WTC11 (cell line): ENCODE measurements at regions not wholly inside any gene's neighbourhood (a gene's known extent, or its start where the extent isn't known, plus 50 kb on each side); places are given as distances from the start of the nearest gene placed in this dataset.

ENCODE experiments used
- ATAC-seq: fragments of 200-7000 bp; cut with Tn5 transposase; 2 replicates; pipeline ENCODE4 v1.10.0; 2021; ENCODE audit warnings: mild to moderate bottlenecking, moderate library complexity
- CTCF ChIA-PET: fragments of 300-600 bp; sonication (Branson Sonifier 250); formaldehyde crosslinking; loops from one replicate; lab custom pipeline; 2021; ENCODE audit warnings: antibody characterized with exemption; lab: Charles Lee
- POLR2A ChIA-PET: fragments of 350-600 bp; sonication (Branson Sonifier 250); formaldehyde crosslinking; loops from one replicate; lab custom pipeline; 2021; ENCODE audit warnings: antibody characterized with exemption; lab: Charles Lee
- DNase-seq: peaks from one replicate; pipeline ENCODE4 v3.0.0; 2021; ENCODE audit warnings: low spot score
- H3K27ac Mint-ChIP-seq: 2 replicates; pipeline ENCODE4 v1.8.0; 2021; ENCODE audit warnings: mixed read lengths
- H3K27me3 Mint-ChIP-seq: 2 replicates; pipeline ENCODE4 v1.8.0; 2021; ENCODE audit warnings: low read depth, mild to moderate bottlenecking, moderate library complexity, mixed read lengths
- H3K36me3 Mint-ChIP-seq: 2 replicates; pipeline ENCODE4 v1.8.0; 2021; ENCODE audit warnings: mixed read lengths
- H3K4me1 Mint-ChIP-seq: 2 replicates; pipeline ENCODE4 v1.8.0; 2022; ENCODE audit warnings: mixed read lengths
- H3K4me3 Mint-ChIP-seq: 2 replicates; pipeline ENCODE4 v1.8.0; 2021; ENCODE audit warnings: mild to moderate bottlenecking, moderate library complexity, mixed read lengths
- H3K9me3 Mint-ChIP-seq: 2 replicates; pipeline ENCODE4 v1.8.0; 2021; ENCODE audit warnings: mixed read lengths
- ATF1 ChIP-seq: sonication (generic); formaldehyde crosslinking; IDR thresholded peaks from 2 replicates; pipeline ENCODE4 v1.8.1; 2023; ENCODE audit warnings: mild to moderate bottlenecking, moderate library complexity, missing genetic modification reagents
- FOXP1 ChIP-seq: sonication (generic); formaldehyde crosslinking; IDR thresholded peaks from 2 replicates; pipeline ENCODE4 v1.8.0; 2022; ENCODE audit warnings: missing genetic modification reagents, mild to moderate bottlenecking, moderate library complexity, borderline replicate concordance
- GABPB1 ChIP-seq: sonication (generic); formaldehyde crosslinking; IDR thresholded peaks from 2 replicates; pipeline ENCODE4 v1.8.1; 2023; ENCODE audit warnings: mild to moderate bottlenecking, missing genetic modification reagents
- JAZF1 ChIP-seq: fragments of 250-450 bp; sonication (Bioruptor Pico); IDR thresholded peaks from 2 replicates; pipeline ENCODE4 v1.9.0; 2021; ENCODE audit warnings: moderate library complexity, mild to moderate bottlenecking, inconsistent platforms
- NFE2L1 ChIP-seq: sonication (generic); formaldehyde crosslinking; IDR thresholded peaks from 2 replicates; pipeline ENCODE4 v1.8.1; 2023; ENCODE audit warnings: missing genetic modification reagents
- PRRX2 ChIP-seq: fragments of 250-450 bp; sonication (Bioruptor Pico); IDR thresholded peaks from 2 replicates; pipeline ENCODE4 v1.8.0; 2021; ENCODE audit warnings: mild to moderate bottlenecking
- ZNF416 ChIP-seq: fragments of 250-450 bp; sonication (Bioruptor Pico); IDR thresholded peaks from 2 replicates; pipeline ENCODE4 v1.9.0; 2021; ENCODE audit warnings: mild to moderate bottlenecking, inconsistent platforms
- ZNF423 ChIP-seq: fragments of 250-450 bp; sonication (Bioruptor Pico); IDR thresholded peaks from 2 replicates; pipeline ENCODE4 v2.1.2; 2022; ENCODE audit warnings: mild to moderate bottlenecking, moderate library complexity
- TF ChIP-seq, protein P1 (sequence below): sonication (generic); formaldehyde crosslinking; IDR thresholded peaks from 2 replicates; pipeline ENCODE4 v1.8.0; 2023; ENCODE audit warnings: mild to moderate bottlenecking, missing genetic modification reagents
- TF ChIP-seq, protein P2 (sequence below): fragments of 250-450 bp; sonication (Bioruptor Pico); IDR thresholded peaks from 2 replicates; pipeline ENCODE4 v1.8.0; 2021; ENCODE audit warnings: mild to moderate bottlenecking
- TF ChIP-seq, protein P3 (sequence below): fragments of 250-450 bp; sonication (Bioruptor Pico); conservative IDR thresholded peaks from 2 replicates; pipeline ENCODE4 v1.9.0; 2021; ENCODE audit warnings: mild to moderate bottlenecking
- TF ChIP-seq, protein P4 (sequence below): sonication (generic); formaldehyde crosslinking; IDR thresholded peaks from 2 replicates; pipeline ENCODE4 v1.8.1; 2022; ENCODE audit warnings: low read depth, mild to moderate bottlenecking, moderate library complexity, missing genetic modification reagents, borderline replicate concordance
- TF ChIP-seq, protein P5 (sequence below): sonication (generic); formaldehyde crosslinking; IDR thresholded peaks from 2 replicates; pipeline ENCODE4 v1.8.1; 2023; ENCODE audit warnings: mild to moderate bottlenecking, missing genetic modification reagents, moderate library complexity
- TF ChIP-seq, protein P6 (sequence below): sonication (generic); formaldehyde crosslinking; IDR thresholded peaks from 2 replicates; pipeline ENCODE4 v1.8.0; 2022; ENCODE audit warnings: mild to moderate bottlenecking, missing genetic modification reagents
- TF ChIP-seq, protein P7 (sequence below): fragments of 250-450 bp; sonication (Bioruptor Pico); IDR thresholded peaks from 2 replicates; pipeline ENCODE4 v1.9.0; 2021; ENCODE audit warnings: mild to moderate bottlenecking, borderline replicate concordance

DNA sequence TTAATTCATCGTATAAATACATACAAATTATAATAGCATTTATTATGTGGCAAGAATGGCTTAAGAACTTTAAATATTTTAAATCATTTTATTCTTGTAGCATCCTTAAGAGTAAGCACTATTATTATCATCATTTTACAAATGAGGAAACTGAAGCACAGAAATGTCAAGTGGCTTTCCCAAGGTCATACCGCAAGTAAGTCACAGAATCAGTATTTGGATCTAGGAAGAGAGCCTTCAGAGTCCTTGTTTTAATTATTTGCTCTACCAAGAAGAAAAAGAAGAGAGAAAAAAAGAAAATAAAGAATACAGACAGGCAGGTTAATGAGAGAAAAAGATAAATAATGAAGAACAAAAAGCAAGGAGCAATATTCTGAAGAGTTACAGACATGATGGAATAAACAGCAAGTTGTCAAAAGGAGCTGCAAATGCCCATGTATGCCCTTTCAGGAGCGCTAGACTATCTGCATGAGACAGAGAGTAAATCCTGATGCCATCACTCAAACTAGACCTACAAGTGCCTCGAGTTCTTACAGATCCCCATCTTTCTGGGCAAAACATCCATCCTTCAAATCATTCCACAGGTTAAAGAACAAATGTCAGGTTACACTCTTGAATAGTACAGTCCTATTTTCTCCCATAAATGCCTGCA lies 57.8 kb upstream of the ETAA1 start:
- no peak for ATAC-seq
- Mint-ChIP-seq H3K9me3 (no peaks in the 10 kb centered on the region), H3K36me3 (peaks cover 27% of the 10 kb centered on the region), H3K27ac (peak overlapping the region; percentile 2), H3K4me3 (no peak overlapping the region), H3K4me1 (peaks cover 30% of the 10 kb centered on the region), H3K27me3 (no peaks in the 10 kb centered on the region)
- no peak for DNase-seq
- ChIA-PET POLR2A (no interaction called here), CTCF (no interaction called here)
- TF ChIP-seq, protein P1, sequence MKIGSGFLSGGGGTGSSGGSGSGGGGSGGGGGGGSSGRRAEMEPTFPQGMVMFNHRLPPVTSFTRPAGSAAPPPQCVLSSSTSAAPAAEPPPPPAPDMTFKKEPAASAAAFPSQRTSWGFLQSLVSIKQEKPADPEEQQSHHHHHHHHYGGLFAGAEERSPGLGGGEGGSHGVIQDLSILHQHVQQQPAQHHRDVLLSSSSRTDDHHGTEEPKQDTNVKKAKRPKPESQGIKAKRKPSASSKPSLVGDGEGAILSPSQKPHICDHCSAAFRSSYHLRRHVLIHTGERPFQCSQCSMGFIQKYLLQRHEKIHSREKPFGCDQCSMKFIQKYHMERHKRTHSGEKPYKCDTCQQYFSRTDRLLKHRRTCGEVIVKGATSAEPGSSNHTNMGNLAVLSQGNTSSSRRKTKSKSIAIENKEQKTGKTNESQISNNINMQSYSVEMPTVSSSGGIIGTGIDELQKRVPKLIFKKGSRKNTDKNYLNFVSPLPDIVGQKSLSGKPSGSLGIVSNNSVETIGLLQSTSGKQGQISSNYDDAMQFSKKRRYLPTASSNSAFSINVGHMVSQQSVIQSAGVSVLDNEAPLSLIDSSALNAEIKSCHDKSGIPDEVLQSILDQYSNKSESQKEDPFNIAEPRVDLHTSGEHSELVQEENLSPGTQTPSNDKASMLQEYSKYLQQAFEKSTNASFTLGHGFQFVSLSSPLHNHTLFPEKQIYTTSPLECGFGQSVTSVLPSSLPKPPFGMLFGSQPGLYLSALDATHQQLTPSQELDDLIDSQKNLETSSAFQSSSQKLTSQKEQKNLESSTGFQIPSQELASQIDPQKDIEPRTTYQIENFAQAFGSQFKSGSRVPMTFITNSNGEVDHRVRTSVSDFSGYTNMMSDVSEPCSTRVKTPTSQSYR (CRISPR knock-in tag) = no peak
- TF ChIP-seq, protein P2, sequence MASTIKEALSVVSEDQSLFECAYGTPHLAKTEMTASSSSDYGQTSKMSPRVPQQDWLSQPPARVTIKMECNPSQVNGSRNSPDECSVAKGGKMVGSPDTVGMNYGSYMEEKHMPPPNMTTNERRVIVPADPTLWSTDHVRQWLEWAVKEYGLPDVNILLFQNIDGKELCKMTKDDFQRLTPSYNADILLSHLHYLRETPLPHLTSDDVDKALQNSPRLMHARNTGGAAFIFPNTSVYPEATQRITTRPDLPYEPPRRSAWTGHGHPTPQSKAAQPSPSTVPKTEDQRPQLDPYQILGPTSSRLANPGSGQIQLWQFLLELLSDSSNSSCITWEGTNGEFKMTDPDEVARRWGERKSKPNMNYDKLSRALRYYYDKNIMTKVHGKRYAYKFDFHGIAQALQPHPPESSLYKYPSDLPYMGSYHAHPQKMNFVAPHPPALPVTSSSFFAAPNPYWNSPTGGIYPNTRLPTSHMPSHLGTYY (CRISPR knock-in tag) = no peak
- TF ChIP-seq GABPB1 (CRISPR knock-in tag) (no peak), ZNF416 (CRISPR knock-in tag) (peak; percentile 41; the same call in 1 of the 2 replicates), PRRX2 (CRISPR knock-in tag) (0 out of 2 replicates have a peak, but pooled peaks have one; percentile 61)
- TF ChIP-seq, protein P3, sequence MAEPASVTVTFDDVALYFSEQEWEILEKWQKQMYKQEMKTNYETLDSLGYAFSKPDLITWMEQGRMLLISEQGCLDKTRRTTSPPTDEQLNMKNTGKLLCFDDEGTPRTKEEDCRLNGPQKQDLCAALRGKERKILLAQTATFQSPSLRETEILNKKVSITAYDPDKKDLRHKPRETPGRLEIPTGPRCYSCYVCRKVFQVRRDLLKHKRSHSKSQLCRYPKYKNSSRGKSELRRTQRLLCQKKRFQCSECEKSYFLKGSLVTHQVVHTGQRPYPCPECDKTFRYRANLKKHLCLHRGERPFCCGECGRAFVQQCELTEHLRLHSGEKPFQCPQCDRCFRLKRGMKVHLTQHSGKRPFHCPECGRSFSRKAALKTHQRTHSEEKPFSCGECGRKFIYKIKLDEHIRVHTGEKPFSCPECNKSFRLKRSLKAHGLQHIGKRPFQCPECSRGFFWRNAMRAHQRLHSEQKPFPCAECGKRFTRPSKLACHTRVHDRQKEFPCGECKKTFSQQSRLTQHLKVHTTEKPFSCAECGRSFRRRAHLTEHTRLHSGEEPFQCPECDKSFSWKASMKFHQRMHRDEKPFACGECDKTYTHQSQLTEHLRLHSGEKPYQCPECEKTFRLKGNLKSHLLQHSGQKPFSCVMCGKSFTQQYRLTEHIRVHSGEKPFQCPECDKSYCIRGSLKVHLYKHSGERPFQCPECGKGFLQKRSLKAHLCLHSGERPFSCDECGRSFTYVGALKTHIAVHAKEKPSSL (CRISPR knock-in tag) = peak; percentile 72; the same call in 1 of the 2 replicates
- TF ChIP-seq, all 79 proteins: peak for 3

DNA sequence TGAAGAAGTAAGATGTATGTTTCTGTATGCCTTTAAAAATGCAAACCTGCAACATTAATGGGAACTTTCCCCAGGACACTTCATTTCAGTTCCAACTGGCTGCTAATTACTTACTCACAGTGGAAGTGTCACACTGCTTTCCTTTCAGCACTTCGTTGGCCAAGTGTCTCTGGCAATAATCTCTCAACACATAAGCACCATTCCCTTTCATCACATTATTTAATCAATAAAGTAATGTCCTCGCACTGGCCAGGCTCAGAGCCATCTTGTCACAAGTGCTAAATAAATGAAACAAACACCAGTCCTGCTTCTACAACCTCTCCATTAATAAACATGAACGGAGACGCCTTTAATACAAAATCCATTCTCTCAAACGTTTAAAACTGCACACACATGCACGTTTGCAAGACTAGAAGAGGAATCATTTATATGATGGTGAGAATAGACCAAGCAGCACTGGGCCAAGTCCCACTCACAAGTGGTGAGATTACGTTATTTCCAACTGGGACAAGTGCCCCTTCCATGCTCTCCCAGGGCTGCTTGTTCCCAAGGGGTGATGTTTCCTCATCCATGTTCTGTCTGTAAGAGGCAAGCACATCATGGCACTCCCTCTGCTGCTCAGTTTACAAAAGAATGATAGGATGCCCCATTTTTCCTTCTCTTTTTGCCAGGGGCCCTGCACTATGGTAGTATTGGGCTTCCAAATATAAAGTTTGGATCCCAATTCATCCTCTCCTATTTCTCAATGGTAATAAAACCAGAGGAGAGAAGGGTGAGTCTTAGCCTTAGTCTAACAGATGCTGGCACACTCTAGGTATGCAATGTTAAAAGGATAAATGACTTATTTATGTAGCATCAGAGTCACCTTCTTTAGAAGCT lies 56.8 kb upstream of the ETAA1 start:
- no peaks in the 10 kb centered on the region for H3K9me3 Mint-ChIP-seq
- peak overlapping the region; percentile 78 for H3K27ac Mint-ChIP-seq
- POLR2A ChIA-PET = interaction anchor here (0.8 to 1.0 kb wide), 2 partner anchors 51 to 57 kb away, joined by 3 read pairs; partner anchors contain the start of gene ETAA1
- ATAC-seq (peak; percentile 62), DNase-seq (no peak)
- H3K27me3 Mint-ChIP-seq = no peaks in the 10 kb centered on the region
- H3K4me3 Mint-ChIP-seq = 0 out of 2 replicates have a peak overlapping the region, but pooled peaks have one; percentile 5
- CTCF ChIA-PET = interaction anchor here (0.7 to 1.1 kb wide), 3 partner anchors 51 to 311 kb away, joined by 3 to 4 read pairs (median 3); no protein-coding TSS in a partner anchor
- H3K36me3 Mint-ChIP-seq = peaks cover 27% of the 10 kb centered on the region
- H3K4me1 Mint-ChIP-seq = peaks cover 30% of the 10 kb centered on the region
- no peak for TF ChIP-seq ATF1 (CRISPR knock-in tag)
- peak; percentile 7; the same call in 1 of the 2 replicates for TF ChIP-seq NFE2L1 (CRISPR knock-in tag)
- no peak for TF ChIP-seq ZNF423 (CRISPR knock-in tag)
- TF ChIP-seq, protein P2 (CRISPR knock-in tag) = peak; percentile 96
- TF ChIP-seq, protein P4, sequence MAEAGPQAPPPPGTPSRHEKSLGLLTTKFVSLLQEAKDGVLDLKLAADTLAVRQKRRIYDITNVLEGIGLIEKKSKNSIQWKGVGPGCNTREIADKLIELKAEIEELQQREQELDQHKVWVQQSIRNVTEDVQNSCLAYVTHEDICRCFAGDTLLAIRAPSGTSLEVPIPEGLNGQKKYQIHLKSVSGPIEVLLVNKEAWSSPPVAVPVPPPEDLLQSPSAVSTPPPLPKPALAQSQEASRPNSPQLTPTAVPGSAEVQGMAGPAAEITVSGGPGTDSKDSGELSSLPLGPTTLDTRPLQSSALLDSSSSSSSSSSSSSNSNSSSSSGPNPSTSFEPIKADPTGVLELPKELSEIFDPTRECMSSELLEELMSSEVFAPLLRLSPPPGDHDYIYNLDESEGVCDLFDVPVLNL (CRISPR knock-in tag) = no peak
- TF ChIP-seq, protein P5, sequence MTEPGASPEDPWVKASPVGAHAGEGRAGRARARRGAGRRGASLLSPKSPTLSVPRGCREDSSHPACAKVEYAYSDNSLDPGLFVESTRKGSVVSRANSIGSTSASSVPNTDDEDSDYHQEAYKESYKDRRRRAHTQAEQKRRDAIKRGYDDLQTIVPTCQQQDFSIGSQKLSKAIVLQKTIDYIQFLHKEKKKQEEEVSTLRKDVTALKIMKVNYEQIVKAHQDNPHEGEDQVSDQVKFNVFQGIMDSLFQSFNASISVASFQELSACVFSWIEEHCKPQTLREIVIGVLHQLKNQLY (CRISPR knock-in tag) = no peak
- TF ChIP-seq, protein P6, sequence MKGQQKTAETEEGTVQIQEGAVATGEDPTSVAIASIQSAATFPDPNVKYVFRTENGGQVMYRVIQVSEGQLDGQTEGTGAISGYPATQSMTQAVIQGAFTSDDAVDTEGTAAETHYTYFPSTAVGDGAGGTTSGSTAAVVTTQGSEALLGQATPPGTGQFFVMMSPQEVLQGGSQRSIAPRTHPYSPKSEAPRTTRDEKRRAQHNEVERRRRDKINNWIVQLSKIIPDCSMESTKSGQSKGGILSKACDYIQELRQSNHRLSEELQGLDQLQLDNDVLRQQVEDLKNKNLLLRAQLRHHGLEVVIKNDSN (CRISPR knock-in tag) = no peak
- TF ChIP-seq, protein P7, sequence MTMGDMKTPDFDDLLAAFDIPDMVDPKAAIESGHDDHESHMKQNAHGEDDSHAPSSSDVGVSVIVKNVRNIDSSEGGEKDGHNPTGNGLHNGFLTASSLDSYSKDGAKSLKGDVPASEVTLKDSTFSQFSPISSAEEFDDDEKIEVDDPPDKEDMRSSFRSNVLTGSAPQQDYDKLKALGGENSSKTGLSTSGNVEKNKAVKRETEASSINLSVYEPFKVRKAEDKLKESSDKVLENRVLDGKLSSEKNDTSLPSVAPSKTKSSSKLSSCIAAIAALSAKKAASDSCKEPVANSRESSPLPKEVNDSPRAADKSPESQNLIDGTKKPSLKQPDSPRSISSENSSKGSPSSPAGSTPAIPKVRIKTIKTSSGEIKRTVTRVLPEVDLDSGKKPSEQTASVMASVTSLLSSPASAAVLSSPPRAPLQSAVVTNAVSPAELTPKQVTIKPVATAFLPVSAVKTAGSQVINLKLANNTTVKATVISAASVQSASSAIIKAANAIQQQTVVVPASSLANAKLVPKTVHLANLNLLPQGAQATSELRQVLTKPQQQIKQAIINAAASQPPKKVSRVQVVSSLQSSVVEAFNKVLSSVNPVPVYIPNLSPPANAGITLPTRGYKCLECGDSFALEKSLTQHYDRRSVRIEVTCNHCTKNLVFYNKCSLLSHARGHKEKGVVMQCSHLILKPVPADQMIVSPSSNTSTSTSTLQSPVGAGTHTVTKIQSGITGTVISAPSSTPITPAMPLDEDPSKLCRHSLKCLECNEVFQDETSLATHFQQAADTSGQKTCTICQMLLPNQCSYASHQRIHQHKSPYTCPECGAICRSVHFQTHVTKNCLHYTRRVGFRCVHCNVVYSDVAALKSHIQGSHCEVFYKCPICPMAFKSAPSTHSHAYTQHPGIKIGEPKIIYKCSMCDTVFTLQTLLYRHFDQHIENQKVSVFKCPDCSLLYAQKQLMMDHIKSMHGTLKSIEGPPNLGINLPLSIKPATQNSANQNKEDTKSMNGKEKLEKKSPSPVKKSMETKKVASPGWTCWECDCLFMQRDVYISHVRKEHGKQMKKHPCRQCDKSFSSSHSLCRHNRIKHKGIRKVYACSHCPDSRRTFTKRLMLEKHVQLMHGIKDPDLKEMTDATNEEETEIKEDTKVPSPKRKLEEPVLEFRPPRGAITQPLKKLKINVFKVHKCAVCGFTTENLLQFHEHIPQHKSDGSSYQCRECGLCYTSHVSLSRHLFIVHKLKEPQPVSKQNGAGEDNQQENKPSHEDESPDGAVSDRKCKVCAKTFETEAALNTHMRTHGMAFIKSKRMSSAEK (CRISPR knock-in tag) = no peak; the same call in none of the 2 replicates
- TF ChIP-seq FOXP1 (CRISPR knock-in tag) = no peak
- TF ChIP-seq JAZF1 (CRISPR knock-in tag) = no peak
